Cardiac septum (tissue), 1 donor: ENCODE measurements at regions not wholly inside any gene's neighbourhood (a gene's known extent, or its start where the extent isn't known, plus 50 kb on each side); places are given as distances from the start of the nearest gene placed in this dataset.
"Not testable (repeated sequence)": the region's sequence is repeated elsewhere in the genome, so short reads cannot be mapped to it uniquely, and the experiment has no call there.

Experiments used
- DNase-seq: peaks from one replicate; pipeline ENCODE4 v3.0.0-alpha.2; 2020; ENCODE audit warnings: low spot score
- intact Hi-C: fragments of 100-400 bp; cut with DNase I; formaldehyde crosslinking; loops from one replicate; pipeline ENCODE4 v1.14.0; 2022
- donor health status: DM: no; HTN: no; CAD: no.

DNA sequence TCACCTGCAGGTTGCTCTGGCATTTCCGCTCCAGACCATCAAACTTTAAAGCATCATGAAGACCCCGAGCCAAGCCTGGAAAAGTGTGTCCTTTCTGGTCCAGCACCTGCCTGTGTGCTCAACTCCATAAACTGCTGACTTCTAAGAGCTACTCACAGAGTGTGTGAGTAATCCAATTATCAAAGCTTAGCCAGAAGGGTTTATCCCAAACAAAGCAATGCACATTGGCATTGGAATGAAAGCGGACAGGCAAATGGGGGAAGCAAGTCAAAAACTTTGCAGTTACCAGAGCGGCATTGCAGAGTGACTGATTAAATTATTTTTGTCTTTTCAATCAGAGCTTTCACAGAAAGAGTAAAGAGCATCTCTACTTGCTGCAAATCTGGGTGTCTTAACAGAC, 1262.4 kb upstream of the SEL1L start:
- no peak for DNase-seq
- intact Hi-C loops: no loop called here

DNA sequence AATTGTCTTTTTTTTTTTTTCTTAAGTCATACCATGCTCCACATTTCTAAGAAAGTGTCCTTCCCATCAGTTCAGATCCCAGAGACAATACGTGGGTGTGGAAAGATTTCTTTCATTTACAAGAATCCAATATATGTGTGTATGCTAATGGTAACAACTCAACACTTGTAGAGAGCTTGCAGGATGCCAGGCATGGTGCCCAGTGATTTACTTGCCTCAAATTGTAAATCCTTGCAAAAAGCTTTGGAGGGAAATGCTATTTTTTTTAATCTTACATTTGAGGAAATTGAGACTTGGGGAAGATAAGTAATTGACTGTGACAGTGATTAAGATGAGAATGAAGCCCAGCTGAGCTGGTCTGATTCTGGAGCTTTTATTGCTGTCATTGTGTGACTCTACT, 1264.6 kb upstream of the SEL1L start:
- intact Hi-C loops: no loop called here
- no peak for DNase-seq

DNA sequence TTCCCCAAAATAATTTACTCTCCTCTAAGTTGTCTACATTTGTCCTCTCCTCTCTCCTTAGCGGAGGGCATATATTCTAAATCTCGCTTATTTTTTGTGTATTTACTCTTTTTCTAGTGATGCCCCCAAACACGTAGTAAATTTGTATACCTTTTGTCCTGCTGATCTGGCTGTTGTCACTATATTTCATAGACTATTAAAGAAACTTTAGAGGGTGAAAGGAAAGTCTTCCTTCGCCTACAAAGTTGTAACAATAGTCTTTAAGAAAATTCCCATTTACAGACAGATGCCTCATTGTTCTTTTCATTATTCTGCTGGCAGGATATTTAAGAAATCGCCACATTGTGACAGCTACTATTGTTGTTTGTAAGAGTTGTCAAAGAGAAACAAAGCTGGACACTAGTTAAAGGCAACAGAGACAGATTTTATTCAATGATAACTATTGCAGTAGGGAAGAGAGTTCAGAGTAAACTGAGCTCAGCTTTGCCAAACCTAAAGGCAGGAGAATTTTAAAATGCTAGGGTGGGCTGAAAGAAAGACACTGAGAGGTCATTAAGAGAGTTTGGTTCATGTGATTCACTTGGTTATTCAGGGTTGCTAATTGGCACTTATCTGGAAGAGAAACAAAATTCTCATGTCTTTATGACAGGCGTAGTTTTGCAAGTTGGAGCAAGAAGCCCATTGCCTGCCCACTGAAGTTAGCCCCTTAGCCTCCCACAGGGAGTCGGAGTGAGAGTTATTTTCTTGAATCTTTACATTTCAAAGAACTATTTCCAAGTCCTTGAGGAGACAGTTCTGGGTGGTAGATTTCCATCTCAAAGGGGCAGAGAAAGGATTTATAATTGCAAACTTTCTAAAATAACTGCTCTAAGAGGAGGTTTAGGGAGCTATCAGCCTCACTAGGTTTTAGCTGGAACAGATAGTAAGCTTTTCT, 1272.5 kb upstream of the SEL1L start:
- intact Hi-C loops: no loop called here
- no peak for DNase-seq

DNA sequence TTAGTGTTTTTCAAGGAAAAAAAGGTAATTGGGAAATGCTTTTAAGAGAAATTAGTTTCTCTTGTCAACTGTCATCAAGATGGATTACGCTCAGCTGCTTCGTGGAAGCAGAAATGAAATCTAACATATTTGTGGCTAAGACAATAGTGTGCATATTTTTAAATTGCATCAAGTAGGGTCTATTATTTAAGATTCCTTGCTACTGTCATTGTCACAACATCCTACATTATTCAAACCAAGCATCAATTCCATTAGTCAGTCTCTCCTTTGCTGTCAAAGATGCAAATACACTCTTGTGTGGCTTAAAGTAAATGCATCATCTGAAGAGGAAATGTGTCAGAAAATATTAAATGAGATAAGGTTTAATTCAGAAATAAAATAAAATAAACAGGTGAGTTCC, 1277.6 kb upstream of the SEL1L start:
- intact Hi-C loops: no loop called here
- DNase-seq: no peak

DNA sequence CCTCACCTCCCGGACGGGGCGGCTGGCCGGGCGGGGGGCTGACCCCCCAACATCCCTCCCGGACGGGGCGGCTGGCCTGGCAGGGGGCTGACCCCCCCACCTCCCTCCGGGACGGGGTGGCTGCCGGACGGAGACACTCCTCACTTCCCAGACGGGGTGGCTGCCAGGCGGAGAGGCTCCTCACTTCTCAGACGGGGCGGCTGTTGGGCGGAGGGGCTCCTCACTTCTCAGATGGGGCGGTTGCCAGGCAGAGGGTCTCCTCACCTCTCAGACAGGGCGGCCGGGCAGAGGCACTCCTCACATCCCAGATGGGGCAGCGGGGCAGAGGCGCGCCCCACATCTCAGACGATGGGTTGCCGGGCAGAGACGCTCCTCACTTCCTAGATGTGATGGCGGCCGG, 1280.7 kb upstream of the SEL1L start:
- intact Hi-C loops, DNase-seq: not testable (repeated sequence)

DNA sequence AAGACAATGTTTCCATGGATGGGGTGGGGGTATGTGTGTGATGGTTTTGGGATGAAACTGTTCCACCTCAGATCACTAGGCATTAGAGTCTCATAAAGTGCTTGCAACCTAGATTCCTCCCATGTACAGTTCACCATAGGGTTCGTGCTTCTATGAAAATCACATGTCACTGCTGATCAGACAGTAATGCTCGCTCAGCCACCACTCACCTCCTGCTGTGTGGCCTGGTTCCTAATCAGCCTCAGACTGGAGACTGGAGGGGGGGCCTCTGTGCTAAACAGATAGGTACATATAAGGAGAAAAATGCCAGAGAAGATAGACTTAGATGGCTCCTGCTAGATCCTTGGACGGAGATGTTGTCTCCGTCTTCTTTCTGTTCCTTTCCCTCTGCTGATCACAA, 1296.9 kb upstream of the SEL1L start:
- no peak for DNase-seq
- intact Hi-C loops: no loop called here

DNA sequence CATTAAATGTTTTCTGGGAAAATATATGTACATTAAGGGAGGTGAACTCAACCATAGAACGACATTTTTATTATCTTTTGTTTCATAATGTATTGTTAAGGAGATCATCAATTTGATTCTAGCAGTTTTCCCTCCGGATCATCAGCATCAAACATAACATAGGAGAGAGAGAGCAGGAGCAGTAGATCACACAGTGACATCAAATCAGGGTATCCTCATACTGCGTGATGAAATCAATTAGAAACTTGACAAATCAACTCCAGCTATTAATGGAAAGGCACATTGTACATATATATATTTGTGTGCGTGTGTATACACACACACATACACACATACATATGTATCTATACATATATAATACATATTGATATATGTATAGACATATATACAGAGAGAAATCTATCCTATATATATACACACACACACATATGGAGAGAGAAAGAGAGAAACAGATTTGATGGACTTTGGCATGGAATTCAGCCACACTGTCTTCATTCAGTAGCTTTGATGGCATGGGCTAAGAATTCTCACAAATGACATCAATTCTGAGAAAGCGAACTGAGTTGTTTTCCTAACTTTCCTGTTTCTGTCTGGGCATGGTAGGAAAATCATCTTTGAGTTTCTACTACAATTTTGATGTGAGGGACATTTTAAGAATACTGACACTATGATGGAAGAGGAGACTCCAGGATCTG, 1302.8 kb upstream of the SEL1L start:
- DNase-seq: no peak
- intact Hi-C loops: no loop called here

DNA sequence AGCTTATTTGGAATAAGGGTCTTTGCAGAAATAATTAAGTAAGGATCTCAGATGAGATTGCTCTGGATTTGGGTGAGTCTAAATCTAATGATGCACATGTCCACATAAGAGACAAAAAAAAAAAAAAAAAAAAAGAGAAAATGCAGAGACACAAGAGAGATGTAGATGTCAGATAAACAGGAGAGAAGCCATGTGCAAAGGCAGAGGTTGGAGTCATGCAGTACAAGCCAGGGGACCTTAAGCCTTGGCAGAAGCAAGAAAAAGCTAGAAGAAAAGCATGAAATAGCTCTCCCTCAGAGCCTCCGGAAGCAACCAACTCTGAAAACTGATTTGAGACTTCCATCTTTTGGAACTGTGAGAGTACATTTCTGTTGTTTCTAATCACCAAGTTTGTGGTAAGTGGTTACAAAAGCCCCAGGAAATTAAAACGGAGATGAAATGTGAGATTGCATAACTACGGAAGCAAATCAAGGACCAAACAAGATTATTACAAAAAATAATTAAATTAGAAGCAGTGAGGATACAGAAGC, 1304.0 kb upstream of the SEL1L start:
- intact Hi-C loops: no loop called here
- DNase-seq: no peak

DNA sequence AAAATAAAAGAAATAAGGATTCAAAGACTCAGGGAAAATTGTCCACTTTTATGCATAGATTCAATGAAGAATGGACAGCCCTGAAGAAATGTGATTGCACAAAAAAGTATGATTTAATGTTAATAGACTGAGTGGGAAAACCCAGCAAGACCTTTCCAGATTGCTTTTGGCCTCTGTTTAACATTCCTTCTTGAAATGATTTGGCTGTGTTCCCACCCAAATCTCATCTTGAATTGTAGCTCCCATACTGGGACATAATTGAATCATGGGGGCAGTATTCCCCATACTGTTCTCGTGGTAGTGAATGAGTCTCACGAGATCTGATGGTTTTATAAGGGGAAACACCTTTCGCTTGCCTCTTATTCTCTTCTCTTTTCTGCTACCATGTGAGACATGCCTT, 1316.9 kb upstream of the SEL1L start:
- intact Hi-C loops: no loop called here
- DNase-seq: no peak

DNA sequence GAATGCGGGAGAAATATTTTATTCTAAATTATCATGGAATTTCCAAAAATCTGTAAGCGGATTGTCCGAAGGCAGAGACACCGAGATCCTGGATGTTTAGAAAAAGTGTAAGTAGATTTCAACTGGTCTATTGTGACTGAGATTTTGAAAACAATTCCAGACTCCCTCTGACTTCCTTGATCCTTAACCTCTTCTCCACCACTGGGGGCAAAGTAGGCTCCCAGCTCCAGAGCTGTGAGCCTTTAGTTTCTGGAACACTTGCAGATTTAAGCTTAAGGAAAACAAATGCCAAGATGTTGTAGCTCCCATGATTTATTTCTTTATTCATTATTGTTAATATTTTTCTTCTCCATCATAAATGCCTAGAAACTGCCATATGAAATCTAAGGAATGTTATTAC, 1320.5 kb upstream of the SEL1L start:
- DNase-seq: no peak
- intact Hi-C loops: no loop called here

DNA sequence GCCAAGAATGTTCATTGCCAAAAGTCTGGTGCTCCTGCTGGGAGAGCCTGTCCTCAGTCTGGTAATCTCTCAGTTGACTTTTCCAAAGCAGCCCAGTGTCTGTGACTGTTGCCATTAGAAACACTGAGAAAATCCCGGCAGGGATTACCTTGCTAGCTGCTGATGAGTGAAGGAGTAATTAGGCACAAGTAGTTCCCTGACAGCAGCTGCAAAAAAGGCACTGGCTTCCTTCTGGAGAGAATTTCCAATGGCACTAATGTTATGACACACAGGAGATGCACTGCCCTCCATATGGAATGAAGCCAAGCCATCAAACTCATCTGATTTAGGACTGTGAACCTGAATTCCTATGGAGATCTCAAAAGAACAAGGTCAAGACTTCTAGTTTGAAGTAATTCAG, 1321.2 kb upstream of the SEL1L start:
- no peak for DNase-seq
- intact Hi-C loops: no loop called here

DNA sequence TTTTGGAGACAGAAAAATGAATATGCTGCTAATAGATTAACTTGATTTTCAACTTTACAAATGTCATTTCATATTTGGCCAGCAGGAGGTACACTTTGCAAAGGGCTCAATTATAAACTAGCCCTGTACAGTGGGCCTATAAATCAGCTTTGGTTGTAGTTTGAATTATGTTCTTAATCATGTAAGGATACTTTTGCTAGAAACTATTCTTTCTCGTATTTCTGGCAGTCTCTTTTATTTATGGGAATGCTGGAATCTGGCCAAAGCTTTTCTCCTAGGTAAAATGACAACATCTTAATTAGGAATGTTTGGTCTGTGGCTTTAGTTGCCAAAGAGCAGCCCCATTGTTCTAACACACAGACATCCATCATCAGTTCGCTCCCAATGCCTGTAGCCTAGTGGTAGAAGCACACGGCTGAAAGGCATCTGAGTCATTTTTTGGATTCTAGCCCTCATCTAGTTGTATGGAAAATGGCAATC, 1322.3 kb upstream of the SEL1L start:
- intact Hi-C loops: no loop called here
- DNase-seq: no peak

DNA sequence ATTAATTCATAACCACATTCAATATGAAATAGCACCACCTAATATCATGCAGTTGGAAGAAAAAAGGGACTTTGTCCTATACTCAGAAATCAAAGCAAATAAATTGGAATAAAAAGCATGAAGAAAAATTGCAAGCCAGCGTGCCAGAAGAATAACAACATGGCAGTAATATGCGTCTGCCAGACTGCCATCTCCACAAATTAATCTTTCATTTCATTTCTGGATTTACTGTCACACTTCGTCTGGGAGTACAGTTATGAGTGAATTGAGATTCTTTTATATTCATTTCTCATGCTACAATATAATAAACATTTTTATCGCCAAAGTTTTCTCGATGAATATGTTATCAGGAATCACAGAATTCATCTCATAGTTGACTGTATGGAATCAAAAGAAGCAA, 1327.7 kb upstream of the SEL1L start:
- DNase-seq: no peak
- intact Hi-C loops: no loop called here

DNA sequence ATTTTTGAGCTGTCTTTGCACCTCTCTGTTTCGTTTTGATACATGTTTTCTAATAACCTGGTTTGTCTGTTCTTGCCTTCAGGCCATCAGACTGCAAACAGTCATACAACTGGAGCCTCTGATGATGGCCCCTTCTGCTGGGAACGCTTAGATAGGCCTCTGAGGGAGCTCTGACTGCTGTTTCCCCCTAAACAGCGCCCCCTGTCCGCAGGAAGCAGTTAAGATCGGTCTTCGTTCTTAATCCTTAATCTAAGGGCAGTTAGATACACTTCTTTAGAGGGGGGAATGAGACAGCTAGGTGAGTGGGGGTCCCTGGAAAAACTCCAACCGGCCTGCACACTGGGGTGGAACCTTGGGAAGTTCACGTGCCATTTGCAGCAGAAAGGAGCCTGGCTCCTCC, 1338.8 kb upstream of the SEL1L start:
- no peak for DNase-seq
- intact Hi-C loops: no loop called here

DNA sequence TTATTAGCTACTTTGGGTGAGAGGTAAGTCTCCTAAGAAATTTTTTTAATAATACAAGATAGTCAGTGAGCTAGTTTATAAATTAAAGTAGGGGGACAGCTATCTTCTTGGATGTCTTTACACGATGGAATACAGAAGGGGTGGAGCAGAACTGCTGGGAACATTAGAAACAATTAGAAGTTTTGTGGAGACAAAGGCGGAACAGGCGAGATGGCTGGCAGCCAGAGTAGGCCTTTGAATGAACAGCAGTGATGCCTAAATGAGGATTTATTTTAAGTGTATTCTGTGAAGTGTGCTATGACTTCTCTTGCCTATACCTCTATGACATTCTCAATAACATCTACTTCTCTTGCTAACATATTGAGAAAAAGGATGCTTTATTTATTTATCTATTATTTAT, 1345.3 kb upstream of the SEL1L start:
- DNase-seq: no peak
- intact Hi-C loops: no loop called here

DNA sequence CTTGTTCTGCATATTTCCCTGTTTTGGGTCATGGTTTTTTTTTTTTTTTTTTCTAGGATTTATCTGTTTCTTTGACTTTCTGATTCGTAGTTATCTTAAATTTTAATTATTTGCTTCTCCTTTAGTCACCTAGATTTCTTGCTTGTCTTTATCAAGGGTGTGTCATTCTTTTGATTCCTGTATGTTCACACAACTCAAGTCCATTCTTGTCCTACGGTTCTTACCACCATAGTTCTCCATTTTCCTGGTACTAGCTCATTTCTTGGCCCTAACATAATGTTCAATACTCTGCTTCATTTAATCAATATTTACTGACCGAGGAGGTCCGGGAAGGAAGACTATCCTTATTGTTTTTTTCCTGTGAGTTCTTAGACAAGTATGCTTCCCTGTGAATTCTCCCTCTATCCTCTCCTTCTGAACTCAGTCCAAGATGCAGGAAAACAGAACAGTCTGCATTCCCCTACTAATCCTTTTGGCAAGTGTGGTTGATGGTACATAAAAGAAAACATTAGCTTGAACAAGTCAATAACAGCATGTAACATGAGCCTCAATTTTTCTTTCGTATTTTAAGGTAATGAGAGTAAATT, 1346.4 kb upstream of the SEL1L start:
- intact Hi-C loops: no loop called here
- no peak for DNase-seq

DNA sequence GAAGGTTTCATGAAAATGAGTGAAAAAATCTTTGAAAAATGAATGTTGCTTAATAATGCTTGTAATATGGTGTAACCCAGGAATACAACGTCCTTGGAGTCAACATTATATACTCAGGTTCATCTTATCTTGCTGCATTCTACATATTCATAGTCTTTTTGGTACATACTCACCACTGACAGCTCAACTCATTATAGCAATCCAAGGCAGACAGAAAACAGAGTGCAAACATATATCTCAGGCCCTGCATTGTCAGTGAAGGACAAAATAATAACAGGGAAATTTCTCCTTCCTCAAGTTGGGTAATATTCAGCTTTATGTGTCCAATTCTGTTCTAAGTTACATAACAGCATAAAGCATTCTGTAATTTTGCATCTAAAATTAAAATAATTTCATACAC, 1353.0 kb upstream of the SEL1L start:
- intact Hi-C loops: no loop called here
- DNase-seq: no peak

DNA sequence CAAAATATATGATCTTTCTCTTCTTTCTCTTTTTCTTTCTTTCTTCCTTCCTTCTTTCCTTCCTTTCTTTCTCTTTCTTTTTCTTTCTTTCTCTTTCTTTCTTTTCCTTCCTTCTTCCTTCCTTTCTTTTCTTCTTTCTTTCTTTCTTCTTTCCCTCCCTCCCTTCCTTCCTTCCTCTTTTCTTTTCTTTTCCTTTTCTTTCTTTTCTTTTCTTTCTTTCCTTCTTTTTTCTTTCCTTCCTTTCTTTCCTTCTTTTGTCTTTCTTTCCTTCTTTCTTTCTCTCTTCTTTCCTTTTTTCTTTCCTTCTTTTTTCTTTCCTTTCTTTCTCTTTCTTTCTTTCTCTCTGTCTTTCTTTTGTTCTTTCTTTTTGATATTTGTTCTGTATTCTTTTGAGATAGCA, 1356.0 kb upstream of the SEL1L start:
- intact Hi-C loops: no loop called here
- no peak for DNase-seq

DNA sequence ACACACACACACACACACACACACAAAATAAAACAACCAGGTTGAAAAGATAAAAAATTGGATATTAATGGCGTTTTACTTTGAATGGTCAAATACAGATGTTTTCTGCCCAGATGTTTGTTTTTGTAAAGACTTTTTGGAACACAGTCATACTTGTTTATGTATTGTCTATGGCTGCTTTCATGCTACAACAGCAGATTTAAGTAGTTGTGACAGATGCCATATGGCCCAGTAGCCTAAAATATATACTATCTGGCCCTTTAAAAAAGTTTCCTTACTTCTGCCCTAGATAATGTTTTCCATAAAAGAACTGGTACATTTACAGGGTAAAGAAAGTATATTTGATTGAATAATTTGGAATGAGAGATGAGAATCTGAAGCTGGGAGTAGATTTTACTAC, 1362.8 kb upstream of the SEL1L start:
- DNase-seq: no peak
- intact Hi-C loops: no loop called here

DNA sequence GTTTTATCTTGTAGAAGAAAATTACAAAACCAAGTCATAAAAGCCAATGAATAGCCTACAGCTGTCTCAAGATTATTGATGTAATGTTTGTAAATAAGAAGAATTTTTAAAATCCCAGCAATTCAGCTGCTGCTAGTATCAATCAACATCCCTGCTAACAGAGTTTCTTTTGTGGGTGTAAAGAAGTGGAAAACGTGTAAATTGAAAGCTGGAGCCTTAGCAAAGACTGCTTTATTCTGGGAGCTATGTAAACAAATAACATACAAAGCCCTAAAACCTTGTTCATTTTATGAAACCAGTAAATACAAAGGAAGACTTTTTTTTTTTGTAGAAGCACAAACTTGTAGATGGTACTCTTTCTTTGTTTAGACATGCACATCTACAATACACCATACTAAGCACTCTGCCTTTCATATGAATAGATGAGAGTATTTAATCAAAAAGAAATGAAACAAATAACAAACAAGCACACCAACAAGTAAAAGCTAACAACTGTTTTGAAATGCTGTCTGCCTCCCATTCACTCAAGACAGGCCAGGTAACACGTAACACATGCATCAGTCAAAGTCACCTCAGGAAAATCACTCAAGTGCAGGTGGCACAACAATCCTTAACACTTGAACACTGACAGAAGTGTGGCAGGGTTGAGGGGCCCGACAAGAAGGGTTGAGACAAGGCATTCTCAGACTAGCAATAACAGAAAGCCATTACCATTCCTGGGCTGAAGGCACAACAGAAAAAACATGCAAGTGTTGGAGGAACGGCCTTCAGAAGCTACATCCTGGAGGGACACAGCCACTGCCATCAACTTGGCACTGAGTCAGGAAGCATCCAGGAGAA, 1364.0 kb upstream of the SEL1L start:
- intact Hi-C loops: no loop called here
- no peak for DNase-seq
